ENCODE measurements at regions not wholly inside any gene's neighbourhood (a gene's known extent, or its start where the extent isn't known, plus 50 kb on each side); places are given as distances from the start of the nearest gene placed in this dataset.
"Not testable (repeated sequence)": the region's sequence is repeated elsewhere in the genome, so short reads cannot be mapped to it uniquely, and the experiment has no call there.

GRCh38 chr12:19988948-19989347 is 379.4 kb upstream of the PDE3A start:
- no peak for DNase-seq (ENCODE audit: low spot score)

- DNase-seq (ENCODE audit: low spot score): no peak
These were observed 377.2 kb upstream of the PDE3A start for GRCh38 chr12:19991146-19991545.

DNA sequence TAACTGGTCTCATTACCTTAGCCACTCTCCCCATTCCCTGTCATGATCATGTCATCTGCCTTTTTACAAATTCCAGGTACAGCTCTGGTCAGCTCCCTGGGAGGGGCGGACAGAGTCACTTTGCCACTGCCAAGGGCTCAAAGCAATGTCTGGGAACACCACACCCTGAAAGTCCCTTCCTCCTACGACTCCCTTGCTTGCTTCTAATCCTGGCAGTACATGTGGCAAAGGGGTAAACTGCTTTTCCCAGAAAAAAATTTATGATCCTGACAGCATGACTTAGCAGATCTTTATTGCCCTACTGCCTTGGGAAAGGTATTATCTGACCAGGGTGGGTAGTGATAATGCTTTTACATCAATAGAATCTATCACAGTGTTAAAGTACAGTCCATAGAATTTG is 376.0 kb upstream of the PDE3A start:
- DNase-seq (ENCODE audit: low spot score): peak; percentile 69

- no peak for DNase-seq (ENCODE audit: low spot score)
These were observed 373.4 kb upstream of the PDE3A start for GRCh38 chr12:19994968-19995367.

- no peak for DNase-seq (ENCODE audit: low spot score)
These were observed 370.5 kb upstream of the PDE3A start for GRCh38 chr12:19997656-19998400.

DNA sequence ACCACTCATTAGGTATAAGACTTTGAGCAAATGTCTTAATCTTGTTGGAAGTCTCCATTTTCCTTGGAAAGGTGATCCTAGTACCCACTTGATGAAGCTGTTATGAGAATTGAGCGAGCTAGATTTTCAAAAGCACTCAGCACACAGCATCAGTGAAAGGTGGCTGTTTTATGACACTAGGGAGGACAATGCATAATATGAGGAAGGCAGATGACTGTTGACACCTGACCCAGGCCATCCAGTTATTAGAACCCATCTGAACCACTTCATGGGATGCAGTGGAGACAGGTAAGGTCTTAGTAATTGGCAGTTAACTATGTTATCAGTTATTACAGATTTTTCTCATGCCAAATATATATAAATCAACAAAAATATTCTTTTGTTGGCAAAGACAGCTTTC is 369.9 kb upstream of the PDE3A start:
- no peak for DNase-seq (ENCODE audit: low spot score)

- no peak for DNase-seq (ENCODE audit: low spot score)
These were observed 369.2 kb upstream of the PDE3A start for GRCh38 chr12:19998961-19999804.

- no peak for DNase-seq (ENCODE audit: low spot score)
These were observed 368.6 kb upstream of the PDE3A start for GRCh38 chr12:19999805-20000138.

- DNase-seq (ENCODE audit: low spot score): no peak
These were observed 368.0 kb upstream of the PDE3A start for GRCh38 chr12:20000229-20000849.

DNA sequence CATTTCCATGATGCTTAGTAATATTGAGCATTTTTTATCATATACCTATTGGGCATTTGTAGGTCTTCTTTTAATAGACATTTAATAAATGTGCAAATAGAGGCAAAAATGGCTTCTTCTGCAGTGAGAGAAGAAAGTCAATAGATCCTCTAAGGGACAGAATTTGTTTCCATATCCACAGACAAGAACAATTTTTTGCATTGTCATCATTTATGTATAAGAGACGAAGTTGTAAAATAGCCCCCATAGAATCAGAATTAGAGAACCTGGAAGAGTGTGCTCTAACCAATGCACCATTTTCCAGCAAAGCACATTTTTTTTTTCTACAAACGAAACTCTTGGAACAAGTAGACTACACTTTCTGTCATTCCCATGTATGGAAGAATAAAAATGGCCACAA is 365.1 kb upstream of the PDE3A start:
- DNase-seq (ENCODE audit: low spot score): no peak

DNA sequence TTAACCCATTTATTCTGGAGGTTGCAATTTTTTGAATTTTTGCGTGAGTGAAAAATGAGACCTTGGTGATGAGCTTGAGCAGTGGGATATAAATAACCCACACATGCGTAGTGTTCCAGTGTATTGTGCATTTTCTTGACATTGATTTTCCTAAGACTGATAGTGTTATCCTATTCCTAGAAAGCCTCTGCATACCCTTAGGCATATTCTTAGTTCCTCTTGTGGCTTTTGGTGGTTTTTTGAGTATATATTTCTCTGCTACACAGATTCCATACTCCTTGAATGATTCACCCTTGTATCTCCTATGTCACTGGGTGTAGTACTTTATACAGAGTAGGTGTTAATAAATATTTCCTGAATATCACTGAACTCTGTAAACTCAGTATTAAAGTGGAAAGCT is 363.4 kb upstream of the PDE3A start:
- DNase-seq (ENCODE audit: low spot score): no peak

GRCh38 chr12:20006871-20007730 is 361.2 kb upstream of the PDE3A start:
- DNase-seq (ENCODE audit: low spot score): no peak

DNA sequence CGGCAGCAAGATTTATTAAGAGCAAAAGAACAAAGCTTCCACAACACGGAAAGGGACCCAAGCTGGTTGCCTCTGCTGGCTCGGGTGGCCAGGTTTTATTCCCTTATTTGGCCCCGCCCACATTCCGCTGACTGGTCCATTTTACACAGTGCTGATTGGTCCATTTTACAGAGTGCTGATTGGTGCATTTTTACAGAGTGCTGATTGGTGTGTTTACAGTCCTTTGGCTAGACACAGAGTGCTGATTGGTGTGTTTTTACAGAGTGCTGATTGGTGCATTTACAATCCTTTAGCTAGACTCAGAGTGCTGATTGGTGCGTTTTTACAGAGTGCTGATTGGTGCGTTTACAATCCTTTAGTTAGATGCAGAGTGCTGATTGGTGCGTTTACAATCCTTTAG is 358.4 kb upstream of the PDE3A start:
- not testable (repeated sequence) for DNase-seq (ENCODE audit: low spot score)

DNA sequence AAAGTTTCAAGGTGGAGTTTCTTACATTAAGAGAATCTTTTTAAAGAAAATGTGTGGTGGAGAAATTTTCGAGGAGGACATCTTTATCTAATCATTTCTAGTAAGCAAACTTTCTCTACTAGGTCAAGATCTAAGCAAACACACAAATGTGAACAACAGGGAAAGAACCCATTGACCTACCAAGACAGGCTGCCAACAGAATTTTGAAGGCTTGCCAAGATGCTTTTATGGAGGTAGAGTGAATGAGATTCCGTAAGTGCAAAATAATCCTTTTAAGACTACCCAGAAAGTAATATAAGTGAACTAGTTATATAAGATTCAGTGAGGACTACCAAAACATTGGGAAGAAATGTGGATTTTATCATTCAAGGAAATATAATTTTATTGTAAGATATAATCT is 357.1 kb upstream of the PDE3A start:
- DNase-seq (ENCODE audit: low spot score): peak; percentile 69

GRCh38 chr12:20017802-20018201 is 350.5 kb upstream of the PDE3A start:
- DNase-seq (ENCODE audit: low spot score): no peak

DNA sequence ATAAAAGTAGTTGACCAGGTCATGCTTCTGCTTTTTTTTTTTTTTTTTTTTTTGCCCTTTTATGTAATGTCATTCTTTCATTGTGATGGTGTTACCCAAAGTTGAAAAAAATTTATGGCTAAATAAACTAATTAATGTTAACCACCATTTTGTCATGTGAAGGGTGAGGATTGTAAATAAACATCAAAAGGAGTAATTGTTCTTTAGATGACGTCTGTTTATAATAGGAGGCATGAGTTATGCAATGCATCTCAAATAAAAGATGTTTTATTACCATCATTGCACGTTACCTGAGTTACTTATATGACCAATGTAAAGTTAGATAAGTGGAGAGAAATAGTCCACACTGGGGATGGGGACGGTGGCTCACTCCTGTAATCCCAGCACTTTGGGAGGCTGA is 349.9 kb upstream of the PDE3A start:
- DNase-seq (ENCODE audit: low spot score): peak; percentile 80

DNA sequence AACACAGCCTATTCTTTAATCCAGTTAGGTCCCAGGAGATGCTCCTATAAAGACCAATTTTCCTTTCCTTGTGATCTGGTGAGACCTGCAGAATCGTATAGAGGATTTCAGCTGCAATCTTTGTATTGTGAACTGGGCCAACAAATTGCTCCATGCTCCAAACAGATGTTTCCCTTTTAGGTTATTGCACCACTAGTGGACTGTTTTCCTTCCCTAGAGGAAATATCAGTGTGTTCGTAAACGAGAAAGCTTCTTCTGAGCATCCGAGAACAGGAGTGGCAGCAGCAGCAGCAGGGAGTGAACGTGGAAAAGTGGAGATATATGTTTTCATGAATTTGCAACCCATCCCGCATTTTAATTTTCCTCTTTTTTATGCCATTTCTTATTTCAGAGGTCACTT is 344.1 kb upstream of the PDE3A start:
- DNase-seq (ENCODE audit: low spot score): no peak

DNA sequence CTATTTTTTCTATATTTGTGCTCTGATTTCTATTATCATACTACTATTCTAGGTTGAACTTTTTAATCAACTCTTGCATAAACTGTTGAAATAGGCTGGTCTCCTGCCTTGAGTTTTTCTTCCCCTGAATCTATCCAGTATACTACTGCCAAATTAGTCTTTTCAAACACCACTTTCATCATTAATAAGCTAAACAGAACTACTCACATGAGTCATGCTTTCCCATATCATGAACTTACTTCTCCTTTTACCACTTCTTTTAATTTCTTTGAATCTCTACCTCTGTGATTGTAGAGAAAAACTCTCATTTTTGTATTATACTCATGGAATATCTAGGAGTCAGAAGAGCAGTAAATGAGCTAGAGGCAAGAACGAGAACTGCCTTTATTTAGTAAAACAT is 340.3 kb upstream of the PDE3A start:
- no peak for DNase-seq (ENCODE audit: low spot score)

- no peak for DNase-seq (ENCODE audit: low spot score)
These were observed 337.5 kb upstream of the PDE3A start for GRCh38 chr12:20030826-20031225.

DNA sequence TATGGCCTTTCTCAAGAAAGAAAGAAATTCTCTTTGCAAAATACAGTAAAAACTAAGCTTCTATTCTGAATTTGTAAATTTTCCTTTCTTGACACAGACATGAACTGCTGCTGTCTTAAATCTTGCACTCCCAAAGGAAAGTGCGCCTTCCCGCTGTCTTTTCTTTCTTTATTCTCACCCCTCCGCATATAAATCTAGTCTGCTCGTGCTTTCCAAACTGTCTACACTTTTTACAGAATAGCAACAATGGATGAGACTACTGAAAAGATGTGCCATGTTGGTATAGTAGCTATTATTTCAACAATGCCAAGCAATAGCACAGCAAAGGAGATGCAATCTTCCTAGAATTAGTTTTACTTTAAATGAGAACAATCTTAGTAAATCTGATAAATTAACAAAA is 328.8 kb upstream of the PDE3A start:
- DNase-seq (ENCODE audit: low spot score): no peak

DNA sequence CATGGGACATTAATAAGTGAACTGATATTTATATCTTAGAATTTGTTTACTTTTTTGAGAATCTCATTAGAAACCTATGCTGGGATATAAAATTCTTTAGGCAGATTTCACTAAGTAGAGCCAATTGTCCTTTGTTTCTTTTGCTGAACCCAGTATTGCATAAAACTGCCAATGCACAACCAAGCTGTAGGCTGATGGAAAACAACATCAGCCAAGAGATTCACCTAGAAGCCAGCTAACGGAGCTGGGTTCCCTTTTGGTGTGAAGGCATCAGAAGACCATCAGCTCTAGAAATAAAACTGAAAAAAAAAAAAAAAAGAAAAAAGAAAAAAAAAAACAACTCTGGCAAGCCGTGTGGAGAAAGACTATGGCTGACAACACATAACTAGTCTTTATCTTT is 328.2 kb upstream of the PDE3A start:
- DNase-seq (ENCODE audit: low spot score): no peak

- no peak for DNase-seq (ENCODE audit: low spot score)
These were observed 327.5 kb upstream of the PDE3A start for GRCh38 chr12:20040831-20041230.

Measured in LoVo (cell line).